ENCODE measurements at regions not wholly inside any gene's neighbourhood (a gene's known extent, or its start where the extent isn't known, plus 50 kb on each side); places are given as distances from the start of the nearest gene placed in this dataset.

DNA sequence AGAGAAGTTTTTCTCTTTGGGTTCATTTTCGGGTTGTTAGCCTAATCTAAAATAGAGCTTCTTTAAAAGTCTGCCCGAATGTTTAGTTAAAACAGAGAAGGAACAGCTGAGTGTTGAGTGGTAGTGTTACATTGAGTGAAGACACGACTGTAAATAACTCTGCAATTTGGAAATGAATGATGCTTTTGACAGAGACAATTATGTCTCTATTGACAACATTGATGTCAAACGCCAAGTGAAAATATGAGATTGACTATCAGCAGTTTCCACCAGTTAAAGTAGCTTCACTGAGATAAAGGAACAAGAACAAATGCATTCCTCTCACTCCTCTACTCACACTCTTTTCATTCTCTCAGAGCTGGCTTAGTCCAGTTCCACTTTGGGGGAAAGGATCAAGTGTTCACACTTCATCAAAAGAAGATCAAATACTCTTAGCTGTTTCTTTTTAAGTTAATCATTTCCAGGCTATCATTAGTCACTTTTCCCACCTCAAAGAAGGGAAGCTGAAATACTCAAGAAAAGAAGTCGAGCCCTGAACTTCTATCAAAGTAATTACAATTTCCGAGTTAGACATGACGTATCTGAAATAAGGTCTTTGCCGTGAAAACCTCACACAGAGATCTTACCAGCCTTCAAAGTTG is 399.1 kb upstream of the DPH6 start:
- no peaks in the 10 kb centered on the region for H3K9me3 Mint-ChIP-seq (ENCODE audit: unreplicated experiment)
- no peak overlapping the region for H3K4me3 Mint-ChIP-seq (ENCODE audit: unreplicated experiment)
- H3K4me1 Mint-ChIP-seq (ENCODE audit: low read depth, unreplicated experiment), result no peaks in the 10 kb centered on the region
- no peaks in the 10 kb centered on the region for H3K36me3 Mint-ChIP-seq (ENCODE audit: low read depth, unreplicated experiment)
- no peak for TF ChIP-seq EZH2 (IDR thresholded peaks at IDR 0.05; ENCODE audit: insufficient read depth, low read length)
- TF ChIP-seq, protein P1, sequence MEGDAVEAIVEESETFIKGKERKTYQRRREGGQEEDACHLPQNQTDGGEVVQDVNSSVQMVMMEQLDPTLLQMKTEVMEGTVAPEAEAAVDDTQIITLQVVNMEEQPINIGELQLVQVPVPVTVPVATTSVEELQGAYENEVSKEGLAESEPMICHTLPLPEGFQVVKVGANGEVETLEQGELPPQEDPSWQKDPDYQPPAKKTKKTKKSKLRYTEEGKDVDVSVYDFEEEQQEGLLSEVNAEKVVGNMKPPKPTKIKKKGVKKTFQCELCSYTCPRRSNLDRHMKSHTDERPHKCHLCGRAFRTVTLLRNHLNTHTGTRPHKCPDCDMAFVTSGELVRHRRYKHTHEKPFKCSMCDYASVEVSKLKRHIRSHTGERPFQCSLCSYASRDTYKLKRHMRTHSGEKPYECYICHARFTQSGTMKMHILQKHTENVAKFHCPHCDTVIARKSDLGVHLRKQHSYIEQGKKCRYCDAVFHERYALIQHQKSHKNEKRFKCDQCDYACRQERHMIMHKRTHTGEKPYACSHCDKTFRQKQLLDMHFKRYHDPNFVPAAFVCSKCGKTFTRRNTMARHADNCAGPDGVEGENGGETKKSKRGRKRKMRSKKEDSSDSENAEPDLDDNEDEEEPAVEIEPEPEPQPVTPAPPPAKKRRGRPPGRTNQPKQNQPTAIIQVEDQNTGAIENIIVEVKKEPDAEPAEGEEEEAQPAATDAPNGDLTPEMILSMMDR (IDR thresholded peaks at IDR 0.05; ENCODE audit: insufficient read depth, low read depth, low read length), result no peak
- H2AFZ ChIP-seq (ENCODE audit: low read depth, low read length), result no peak overlapping the region
- H3K9ac ChIP-seq (ENCODE audit: low read length), result no peak overlapping the region
- no peak overlapping the region for H3K27ac ChIP-seq (ENCODE audit: low read depth, low read length)
- FAIRE-seq (no peak), DNase-seq (ENCODE audit: low read depth) (no peak)
- no peak overlapping the region for H3K4me3 ChIP-seq (ENCODE audit: insufficient read depth, low read depth, low read length)
- no peaks in the 10 kb centered on the region for H3K27me3 ChIP-seq (ENCODE audit: insufficient read depth, low read length)
- H3K79me2 ChIP-seq (ENCODE audit: insufficient read depth, low read length), result no peaks in the 10 kb centered on the region
- H3K27ac Mint-ChIP-seq (ENCODE audit: unreplicated experiment), result no peak overlapping the region
- H3K36me3 ChIP-seq (ENCODE audit: insufficient read depth, low read length), result no peaks in the 10 kb centered on the region
- no peaks in the 10 kb centered on the region for H3K9me3 ChIP-seq (ENCODE audit: insufficient read depth, low read depth, low read length)
- no peaks in the 10 kb centered on the region for H4K20me1 ChIP-seq (ENCODE audit: insufficient read depth, low read length)
- H3K4me1 ChIP-seq (ENCODE audit: insufficient read depth, low read length), result no peaks in the 10 kb centered on the region
- no peak overlapping the region for H3K4me2 ChIP-seq (ENCODE audit: low read length)
- H3K27me3 Mint-ChIP-seq (ENCODE audit: low read depth, unreplicated experiment), result no peaks in the 10 kb centered on the region

GRCh38 chr15:35953424-35953823 is 407.5 kb upstream of the DPH6 start:
- Mint-ChIP-seq H3K4me3 (ENCODE audit: unreplicated experiment) (no peak overlapping the region), H3K36me3 (ENCODE audit: low read depth, unreplicated experiment) (no peaks in the 10 kb centered on the region), H3K9me3 (ENCODE audit: unreplicated experiment) (no peaks in the 10 kb centered on the region), H3K27me3 (ENCODE audit: low read depth, unreplicated experiment) (no peaks in the 10 kb centered on the region), H3K4me1 (ENCODE audit: low read depth, unreplicated experiment) (no peaks in the 10 kb centered on the region), H3K27ac (ENCODE audit: unreplicated experiment) (no peak overlapping the region)
- H3K27me3 ChIP-seq (ENCODE audit: insufficient read depth, low read length), result no peaks in the 10 kb centered on the region
- no peaks in the 10 kb centered on the region for H3K36me3 ChIP-seq (ENCODE audit: insufficient read depth, low read length)
- H4K20me1 ChIP-seq (ENCODE audit: insufficient read depth, low read length), result no peaks in the 10 kb centered on the region
- FAIRE-seq (no peak), DNase-seq (ENCODE audit: low read depth) (no peak)
- H3K4me3 ChIP-seq (ENCODE audit: insufficient read depth, low read depth, low read length), result no peak overlapping the region
- H3K4me1 ChIP-seq (ENCODE audit: insufficient read depth, low read length), result no peaks in the 10 kb centered on the region
- H3K9ac ChIP-seq (ENCODE audit: low read length), result no peak overlapping the region
- TF ChIP-seq, protein P1 (IDR thresholded peaks at IDR 0.05; ENCODE audit: insufficient read depth, low read depth, low read length), result no peak
- TF ChIP-seq EZH2 (IDR thresholded peaks at IDR 0.05; ENCODE audit: insufficient read depth, low read length), result no peak
- no peak overlapping the region for H3K4me2 ChIP-seq (ENCODE audit: low read length)
- no peaks in the 10 kb centered on the region for H3K79me2 ChIP-seq (ENCODE audit: insufficient read depth, low read length)
- no peaks in the 10 kb centered on the region for H3K9me3 ChIP-seq (ENCODE audit: insufficient read depth, low read depth, low read length)
- no peak overlapping the region for H2AFZ ChIP-seq (ENCODE audit: low read depth, low read length)
- H3K27ac ChIP-seq (ENCODE audit: low read depth, low read length), result no peak overlapping the region

GRCh38 chr15:35956056-35956455 is 410.1 kb upstream of the DPH6 start:
- TF ChIP-seq EZH2 (IDR thresholded peaks at IDR 0.05; ENCODE audit: insufficient read depth, low read length), result no peak
- TF ChIP-seq, protein P1 (IDR thresholded peaks at IDR 0.05; ENCODE audit: insufficient read depth, low read depth, low read length), result no peak
- Histone ChIP-seq H2AFZ (ENCODE audit: low read depth, low read length) (no peak overlapping the region), H3K4me2 (ENCODE audit: low read length) (no peak overlapping the region), H3K9ac (ENCODE audit: low read length) (no peak overlapping the region), H3K27ac (ENCODE audit: low read depth, low read length) (no peak overlapping the region), H3K36me3 (ENCODE audit: insufficient read depth, low read length) (no peaks in the 10 kb centered on the region), H3K4me1 (ENCODE audit: insufficient read depth, low read length) (no peaks in the 10 kb centered on the region), H3K27me3 (ENCODE audit: insufficient read depth, low read length) (no peaks in the 10 kb centered on the region), H3K4me3 (ENCODE audit: insufficient read depth, low read depth, low read length) (no peak overlapping the region), H3K79me2 (ENCODE audit: insufficient read depth, low read length) (no peaks in the 10 kb centered on the region), H4K20me1 (ENCODE audit: insufficient read depth, low read length) (no peaks in the 10 kb centered on the region), H3K9me3 (ENCODE audit: insufficient read depth, low read depth, low read length) (no peaks in the 10 kb centered on the region)
- no peaks in the 10 kb centered on the region for H3K27me3 Mint-ChIP-seq (ENCODE audit: low read depth, unreplicated experiment)
- no peaks in the 10 kb centered on the region for H3K9me3 Mint-ChIP-seq (ENCODE audit: unreplicated experiment)
- no peak overlapping the region for H3K27ac Mint-ChIP-seq (ENCODE audit: unreplicated experiment)
- DNase-seq (ENCODE audit: low read depth) (no peak), FAIRE-seq (no peak)
- no peak overlapping the region for H3K4me3 Mint-ChIP-seq (ENCODE audit: unreplicated experiment)
- H3K4me1 Mint-ChIP-seq (ENCODE audit: low read depth, unreplicated experiment), result peaks cover 2% of the 10 kb centered on the region
- no peaks in the 10 kb centered on the region for H3K36me3 Mint-ChIP-seq (ENCODE audit: low read depth, unreplicated experiment)

Data from astrocyte (in vitro differentiated cells and primary cell).